Gastrocnemius medialis (tissue), 4 donors: ENCODE measurements at regions not wholly inside any gene's neighbourhood (a gene's known extent, or its start where the extent isn't known, plus 50 kb on each side); places are given as distances from the start of the nearest gene placed in this dataset.

ENCODE experiments used
- CTCF ChIP-seq, 5 experiments: fragments of 450-650 bp in 3 of 5; fragments of 200-600 bp in 2 of 5; sonication (generic) in 2 of 5; IDR thresholded peaks in 4 of 5; conservative IDR thresholded peaks in 1 of 5; 1 replicate in 4 of 5; 2 replicates in 1 of 5; pipeline ENCODE4 v1.5.1; 2016 to 2019; ENCODE audit warnings: antibody characterized with exemption in 5 of 5, mild to moderate bottlenecking in 3 of 5, moderate library complexity in 3 of 5
- POLR2A ChIP-seq, 2 donors: fragments of 450-650 bp; IDR thresholded peaks; one replicate each; pipeline ENCODE4 v1.6.1; 2017; ENCODE audit warnings: antibody characterized with exemption in 2 of 2, mild to moderate bottlenecking in 2 of 2, moderate library complexity in 2 of 2

DNA sequence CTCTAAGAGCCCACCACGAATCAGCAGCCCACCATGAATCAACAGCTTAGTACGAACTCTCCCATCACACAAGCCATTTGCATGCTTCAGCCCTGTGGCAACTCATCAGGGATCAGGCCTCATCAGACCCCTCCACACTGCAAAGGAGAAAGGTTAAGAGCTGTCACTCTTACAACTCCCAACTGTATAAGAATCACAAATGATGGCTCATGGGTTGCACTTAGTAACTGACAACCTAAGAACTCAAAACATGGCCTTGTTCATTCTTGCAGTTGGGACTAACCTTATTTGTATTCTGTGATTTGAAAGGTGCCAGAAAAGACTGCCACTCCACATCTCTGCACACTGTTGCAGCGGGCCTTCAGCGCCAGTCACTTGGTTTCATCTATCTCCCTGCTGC is 149.1 kb upstream of the ZNF366 start:
- no peak for TF ChIP-seq CTCF (IDR thresholded peaks at IDR 0.05 in 4 of 5, conservative IDR thresholded peaks at IDR 0.05 in 1 of 5)
- TF ChIP-seq POLR2A (IDR thresholded peaks at IDR 0.05): no peak
